ENCODE measurements at regions not wholly inside any gene's neighbourhood (a gene's known extent, or its start where the extent isn't known, plus 50 kb on each side); places are given as distances from the start of the nearest gene placed in this dataset.
A peak's percentile ranks its signal among the peaks of the same experiment; 100 is the strongest.

DNA sequence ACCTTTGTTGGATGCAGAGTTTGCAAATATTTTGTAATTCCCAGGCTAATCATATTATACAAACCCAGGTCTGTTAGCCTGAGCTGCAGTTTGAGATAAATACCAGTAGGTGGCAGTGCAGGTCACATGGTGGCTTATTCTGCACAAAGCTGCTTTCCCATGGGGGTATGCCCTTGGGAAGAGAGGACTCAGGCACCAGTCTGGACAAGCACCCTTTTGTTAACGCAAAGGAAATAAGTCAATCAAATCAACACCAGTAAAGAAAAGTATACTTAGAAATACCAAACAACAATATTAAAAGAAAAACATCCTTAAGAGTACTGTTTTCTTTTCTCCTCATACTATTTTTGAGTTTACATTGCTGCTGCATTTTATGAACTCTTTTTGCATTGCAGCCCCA lies 389.0 kb upstream of the ZFP42 start:
- dilution Hi-C loops (cut with HindIII; ENCODE audit: low sequenced_read_pairs, unreplicated experiment) (no loop called here), intact Hi-C loops (cut with micrococcal nuclease) (loop anchor here (1.0 to 10.0 kb wide), 7 partner anchors 296 to 1596 kb away; no protein-coding TSS in a partner anchor), in situ Hi-C loops (cut with MboI; ENCODE audit: low sequenced_read_pairs) (loop anchor here (10.0 kb wide), 1 partner anchor 882 kb away; the partner anchor contains the start of gene FAT1)
- peak; percentile 69 for DNase-seq
- Histone ChIP-seq H2BK20ac (ENCODE audit: low read depth, low read length) (peak overlapping the region; percentile 91), H3K4me3 (ENCODE audit: insufficient read depth, low read depth, low read length) (no peak overlapping the region), H3K9me1 (ENCODE audit: insufficient read depth, low read length) (peaks cover 15% of the 10 kb centered on the region), H3K79me1 (ENCODE audit: low read depth in 1 of 2, low read length in 2 of 2) (no peaks in the 10 kb centered on the region), H3K9ac (ENCODE audit: low read depth, low read length) (no peak overlapping the region), H2BK15ac (ENCODE audit: low read depth, low read length) (0 out of 3 replicates have a peak overlapping the region, but pooled peaks have one; percentile 95), H4K8ac (ENCODE audit: low read depth in 2 of 2, low read length in 2 of 2) (peak overlapping the region; percentile 39 to 91; a peak in 3 of 4 replicates), H4K5ac (ENCODE audit: low read depth, low read length) (peak overlapping the region; percentile 65), H2BK120ac (ENCODE audit: low read depth, low read length) (peak overlapping the region; percentile 96), H3K18ac (ENCODE audit: low read depth, low read length) (peak overlapping the region; percentile 37), H2AK9ac (replicated peaks; ENCODE audit: low read depth, low read length, poor library complexity) (no peak overlapping the region), H3K4ac (ENCODE audit: low read depth, low read length) (peak overlapping the region; percentile 93), H3K27ac (ENCODE audit: insufficient read depth, low read length) (peak overlapping the region; percentile 55; the same call in 1 of the 2 replicates), H3K27me3 (ENCODE audit: control insufficient read depth, insufficient read depth, low read length) (no peaks in the 10 kb centered on the region), H2AFZ (replicated peaks; ENCODE audit: low read length, poor library complexity) (no peak overlapping the region), H3K14ac (replicated peaks; ENCODE audit: low read depth, low read length) (peak overlapping the region; percentile 65), H3K56ac (ENCODE audit: extremely low read depth, insufficient read depth, low read length) (no peak overlapping the region; the same call in 1 of the 2 replicates), H2AK5ac (ENCODE audit: low read depth, low read length) (no peak overlapping the region; the same call in 1 of the 2 replicates), H3K23ac (ENCODE audit: low read depth, low read length) (no peak overlapping the region), H3K4me1 (ENCODE audit: control insufficient read depth, insufficient read depth, low read length) (peaks cover 11% of the 10 kb centered on the region), H3K9me3 (ENCODE audit: control insufficient read depth, insufficient read depth, low read length) (no peaks in the 10 kb centered on the region), H3K4me2 (ENCODE audit: low read depth, low read length) (no peak overlapping the region), H3K36me3 (ENCODE audit: control insufficient read depth, insufficient read depth, low read length) (no peaks in the 10 kb centered on the region), H2BK5ac (ENCODE audit: low read depth, low read length, poor library complexity, severe bottlenecking) (peak overlapping the region; percentile 89), H4K91ac (ENCODE audit: insufficient read depth, low read depth, low read length) (peak overlapping the region; percentile 89), H4K20me1 (ENCODE audit: insufficient read depth, low read length) (no peaks in the 10 kb centered on the region)
- peak; percentile 64 for ATAC-seq (ENCODE audit: low read depth)
- WGBS, 2 experiments (ENCODE audit: extremely low coverage in 2 of 2, insufficient read length in 1 of 2): no CpG with 5 or more reads among the region's 1 CpG
- no TSS peak for BruUV-seq (replicated peaks)
- TF ChIP-seq SMC3 (IDR thresholded peaks at IDR 0.05; ENCODE audit: low read depth, low read length) (peak; percentile 81), CHD1 (IDR thresholded peaks at IDR 0.05; ENCODE audit: low read depth, low read length) (no peak), RCOR1 (IDR thresholded peaks at IDR 0.05; ENCODE audit: insufficient replicate concordance, low read length) (no peak), FOS (IDR thresholded peaks at IDR 0.05; ENCODE audit: low read depth, low read length) (no peak), BHLHE40 (IDR thresholded peaks at IDR 0.05; ENCODE audit: low read depth, low read length) (no peak), MXI1 (IDR thresholded peaks at IDR 0.05; ENCODE audit: borderline replicate concordance, low read depth, low read length) (no peak), RAD21 (IDR thresholded peaks at IDR 0.05; ENCODE audit: low read length) (peak; percentile 90), CEBPB (IDR thresholded peaks at IDR 0.05; ENCODE audit: low read depth, low read length) (no peak), POLR2A (IDR thresholded peaks at IDR 0.05; ENCODE audit: low read depth, low read length) (no peak), MAZ (IDR thresholded peaks at IDR 0.05; ENCODE audit: borderline replicate concordance, low read depth, low read length) (no peak), NFE2L2 (IDR thresholded peaks at IDR 0.05; ENCODE audit: low read depth, low read length) (no peak), RFX5 (IDR thresholded peaks at IDR 0.05; ENCODE audit: low read depth, low read length) (no peak), MAFK (IDR thresholded peaks at IDR 0.05; ENCODE audit: low read depth, low read length) (no peak)
- TF ChIP-seq, protein P1, sequence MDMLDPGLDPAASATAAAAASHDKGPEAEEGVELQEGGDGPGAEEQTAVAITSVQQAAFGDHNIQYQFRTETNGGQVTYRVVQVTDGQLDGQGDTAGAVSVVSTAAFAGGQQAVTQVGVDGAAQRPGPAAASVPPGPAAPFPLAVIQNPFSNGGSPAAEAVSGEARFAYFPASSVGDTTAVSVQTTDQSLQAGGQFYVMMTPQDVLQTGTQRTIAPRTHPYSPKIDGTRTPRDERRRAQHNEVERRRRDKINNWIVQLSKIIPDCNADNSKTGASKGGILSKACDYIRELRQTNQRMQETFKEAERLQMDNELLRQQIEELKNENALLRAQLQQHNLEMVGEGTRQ (IDR thresholded peaks at IDR 0.05; ENCODE audit: low read depth, low read length): peak; percentile 60; the same call in 1 of the 2 replicates
- TF ChIP-seq, protein P2, sequence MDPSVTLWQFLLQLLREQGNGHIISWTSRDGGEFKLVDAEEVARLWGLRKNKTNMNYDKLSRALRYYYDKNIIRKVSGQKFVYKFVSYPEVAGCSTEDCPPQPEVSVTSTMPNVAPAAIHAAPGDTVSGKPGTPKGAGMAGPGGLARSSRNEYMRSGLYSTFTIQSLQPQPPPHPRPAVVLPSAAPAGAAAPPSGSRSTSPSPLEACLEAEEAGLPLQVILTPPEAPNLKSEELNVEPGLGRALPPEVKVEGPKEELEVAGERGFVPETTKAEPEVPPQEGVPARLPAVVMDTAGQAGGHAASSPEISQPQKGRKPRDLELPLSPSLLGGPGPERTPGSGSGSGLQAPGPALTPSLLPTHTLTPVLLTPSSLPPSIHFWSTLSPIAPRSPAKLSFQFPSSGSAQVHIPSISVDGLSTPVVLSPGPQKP (IDR thresholded peaks at IDR 0.05; ENCODE audit: borderline replicate concordance, low read depth, low read length): no peak
- TF ChIP-seq, protein P3, sequence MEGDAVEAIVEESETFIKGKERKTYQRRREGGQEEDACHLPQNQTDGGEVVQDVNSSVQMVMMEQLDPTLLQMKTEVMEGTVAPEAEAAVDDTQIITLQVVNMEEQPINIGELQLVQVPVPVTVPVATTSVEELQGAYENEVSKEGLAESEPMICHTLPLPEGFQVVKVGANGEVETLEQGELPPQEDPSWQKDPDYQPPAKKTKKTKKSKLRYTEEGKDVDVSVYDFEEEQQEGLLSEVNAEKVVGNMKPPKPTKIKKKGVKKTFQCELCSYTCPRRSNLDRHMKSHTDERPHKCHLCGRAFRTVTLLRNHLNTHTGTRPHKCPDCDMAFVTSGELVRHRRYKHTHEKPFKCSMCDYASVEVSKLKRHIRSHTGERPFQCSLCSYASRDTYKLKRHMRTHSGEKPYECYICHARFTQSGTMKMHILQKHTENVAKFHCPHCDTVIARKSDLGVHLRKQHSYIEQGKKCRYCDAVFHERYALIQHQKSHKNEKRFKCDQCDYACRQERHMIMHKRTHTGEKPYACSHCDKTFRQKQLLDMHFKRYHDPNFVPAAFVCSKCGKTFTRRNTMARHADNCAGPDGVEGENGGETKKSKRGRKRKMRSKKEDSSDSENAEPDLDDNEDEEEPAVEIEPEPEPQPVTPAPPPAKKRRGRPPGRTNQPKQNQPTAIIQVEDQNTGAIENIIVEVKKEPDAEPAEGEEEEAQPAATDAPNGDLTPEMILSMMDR (conservative IDR thresholded peaks at IDR 0.05; ENCODE audit: low read depth, low read length): peak; percentile 86
- POLR2A ChIA-PET (ENCODE audit: unreplicated experiment): no interaction called here
- CTCF ChIA-PET: interaction anchor here (1.0 kb wide), 1 partner anchor 153 kb away, joined by 3 read pairs; no protein-coding TSS in a partner anchor
